ENCODE measurements at regions not wholly inside any gene's neighbourhood (a gene's known extent, or its start where the extent isn't known, plus 50 kb on each side); places are given as distances from the start of the nearest gene placed in this dataset.

DNA sequence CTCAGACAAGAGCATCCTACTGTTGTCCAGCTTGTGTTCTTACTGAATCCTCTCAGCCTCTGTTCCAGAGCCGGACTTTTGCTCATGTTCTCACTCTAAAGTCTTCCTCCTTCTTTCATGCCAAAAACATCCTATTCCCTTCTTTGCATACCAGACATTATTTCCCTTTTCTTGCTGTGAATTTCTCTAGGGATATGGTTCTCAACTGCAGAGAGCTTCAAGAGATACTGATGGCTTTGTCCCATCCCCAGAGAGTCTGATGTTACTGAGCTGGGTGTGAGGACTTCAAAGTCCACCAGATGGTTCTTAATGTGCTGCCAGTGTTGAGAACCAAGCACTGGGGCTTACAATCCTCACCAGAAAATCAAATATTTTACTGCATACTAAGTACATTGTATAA is 98.6 kb upstream of the FER start:
- DNase-seq: no peak

- DNase-seq: peak; percentile 70
These were observed 105.4 kb upstream of the FER start for GRCh38 chr5:108642170-108642906.

DNA sequence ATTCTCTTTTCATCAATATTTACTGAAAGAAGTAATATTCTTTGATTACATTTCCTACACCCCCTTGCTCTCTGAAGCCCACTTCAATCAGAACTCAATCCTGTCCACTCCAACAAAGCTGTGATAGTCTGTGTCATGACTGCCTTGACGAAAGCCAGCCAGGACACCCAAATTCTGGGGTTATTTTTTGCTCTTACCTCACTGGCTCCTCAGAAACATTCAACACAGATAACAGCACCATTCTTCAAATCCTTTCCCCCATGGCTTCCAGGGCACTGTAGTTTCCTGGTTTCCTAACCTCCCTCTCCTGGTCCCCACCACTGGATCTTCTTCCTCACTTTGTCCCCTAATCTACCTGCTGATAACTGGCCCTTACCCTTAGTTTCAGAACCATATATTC is 106.1 kb upstream of the FER start:
- DNase-seq: no peak

DNA sequence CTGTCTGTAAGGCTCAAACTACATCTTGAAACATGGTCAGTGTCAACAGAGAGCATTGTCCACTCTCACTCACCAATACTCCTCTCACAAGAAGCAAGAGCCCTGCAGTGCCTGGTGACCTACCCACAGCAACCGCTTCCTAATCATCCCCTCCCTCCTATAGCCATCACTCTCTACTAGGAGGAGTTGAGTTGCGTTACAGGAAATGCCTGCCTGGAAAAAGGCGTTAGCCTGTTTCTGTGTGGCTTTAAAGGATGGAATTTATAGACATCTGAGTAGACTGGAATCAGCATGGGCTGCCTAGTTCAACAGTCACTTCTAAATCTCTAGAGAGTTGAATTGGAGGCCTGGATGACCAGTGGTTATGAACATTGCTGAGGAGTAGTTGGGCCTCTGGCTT is 108.3 kb upstream of the FER start:
- no peak for DNase-seq

GRCh38 chr5:108638021-108638420 is 109.7 kb upstream of the FER start:
- DNase-seq: no peak

DNA sequence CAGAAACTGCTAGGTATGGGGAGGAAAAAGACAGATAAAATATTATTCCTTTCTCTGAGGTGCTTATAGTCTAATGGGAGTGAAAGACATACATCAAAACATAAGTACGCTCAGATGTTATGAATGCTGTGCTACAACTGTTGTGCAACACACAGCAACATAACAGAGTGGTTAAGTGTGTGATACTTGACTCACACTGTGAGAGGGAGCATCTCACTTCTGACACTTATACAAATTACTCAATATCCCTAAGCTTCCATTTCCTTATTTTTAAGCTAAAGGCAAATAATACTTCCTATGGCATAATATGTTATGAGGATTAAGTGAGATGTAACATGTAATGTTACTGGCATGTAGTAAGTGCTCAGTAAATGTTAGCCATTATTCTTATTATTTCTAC is 110.6 kb upstream of the FER start:
- no peak for DNase-seq

DNA sequence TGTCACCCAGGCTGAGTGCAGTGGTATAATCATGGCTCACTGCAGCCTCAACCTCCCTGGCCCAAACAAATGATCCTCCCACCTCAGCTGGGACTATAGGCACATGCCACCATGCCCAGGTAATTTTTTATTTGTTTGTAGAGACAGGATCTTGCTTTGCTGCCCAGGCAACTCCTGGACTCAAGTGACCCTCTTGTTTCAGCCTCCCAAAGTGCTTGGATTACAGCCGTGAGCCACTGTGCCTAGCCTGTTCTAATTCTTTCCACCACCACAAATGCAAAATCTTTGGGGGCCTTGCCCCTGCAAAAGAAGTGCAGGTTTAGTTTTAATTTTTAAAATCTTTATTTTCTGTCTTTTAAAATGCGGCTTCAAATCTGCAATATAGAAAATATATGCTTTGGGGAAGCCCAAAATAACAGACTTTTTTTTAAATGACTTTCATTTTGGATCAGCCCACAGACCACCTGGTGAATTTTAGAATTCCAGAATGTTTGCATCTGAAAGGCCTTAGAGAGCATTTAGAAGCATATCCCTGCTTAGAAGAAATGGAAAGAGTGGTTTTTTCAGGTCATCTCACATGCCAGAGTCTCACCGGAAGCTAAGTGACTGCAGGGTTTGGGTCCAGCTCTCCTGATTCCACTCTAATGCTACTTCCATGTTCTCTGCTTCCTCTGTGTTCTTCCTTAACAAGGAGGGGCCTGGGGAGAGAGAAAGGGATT is 111.4 kb upstream of the FER start:
- DNase-seq: no peak

- DNase-seq: no peak
These were observed 112.9 kb upstream of the FER start for GRCh38 chr5:108634617-108635288.

- DNase-seq: no peak
These were observed 113.6 kb upstream of the FER start for GRCh38 chr5:108634010-108634616.

DNA sequence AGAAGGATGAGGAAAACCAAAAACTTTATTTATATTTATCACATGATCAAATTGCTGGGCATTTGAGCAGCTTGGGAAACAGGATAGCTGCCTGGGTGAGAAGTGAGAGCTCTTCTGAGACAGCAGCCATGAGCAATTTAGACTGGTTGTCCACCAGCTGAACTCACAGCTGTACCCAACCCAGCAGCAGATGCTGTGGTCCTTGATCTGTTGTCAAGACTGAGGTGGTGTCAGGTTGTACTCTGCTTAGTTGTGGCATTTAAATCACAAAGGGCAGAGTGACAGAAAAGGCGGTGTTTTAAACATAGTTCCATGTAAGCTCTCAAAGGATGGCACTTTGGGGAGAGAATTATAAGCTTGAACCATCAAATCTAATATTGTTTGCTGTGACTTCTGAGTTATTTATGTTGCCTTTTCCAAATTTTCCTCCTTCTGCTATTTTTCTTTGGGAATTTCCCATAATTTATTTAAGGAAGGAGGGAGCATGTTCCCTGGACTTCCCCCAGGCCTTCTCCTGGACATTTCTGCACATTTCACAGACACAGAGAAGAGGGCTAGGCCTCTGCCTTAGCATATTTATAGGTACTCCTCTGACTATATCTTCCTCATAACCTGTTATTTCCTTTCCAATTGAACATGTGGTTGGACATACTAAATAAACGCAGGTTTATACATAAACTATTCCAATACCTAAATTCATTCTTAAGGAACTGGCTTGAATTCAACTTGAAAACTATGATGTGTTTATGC is 117.7 kb upstream of the FER start:
- DNase-seq: no peak

DNA sequence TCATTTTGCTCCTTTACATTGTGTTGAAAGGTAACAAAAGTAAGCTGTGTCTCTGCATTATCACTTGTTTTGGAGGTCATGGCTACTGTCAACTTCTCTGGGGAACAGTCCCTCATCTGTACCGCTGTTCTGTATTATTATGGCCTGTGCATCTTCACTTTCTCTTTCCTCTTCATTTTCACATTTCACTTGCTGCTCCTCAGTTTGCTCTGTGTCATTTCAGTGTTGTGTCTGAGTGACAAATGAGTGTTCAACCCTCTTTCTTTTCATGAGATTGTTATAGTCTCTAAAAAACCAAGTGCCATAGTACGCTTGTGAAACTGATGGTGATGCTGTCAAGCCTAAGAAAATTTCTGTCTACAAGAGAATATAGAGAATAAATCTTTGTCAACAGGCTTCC is 122.0 kb upstream of the FER start:
- no peak for DNase-seq

DNA sequence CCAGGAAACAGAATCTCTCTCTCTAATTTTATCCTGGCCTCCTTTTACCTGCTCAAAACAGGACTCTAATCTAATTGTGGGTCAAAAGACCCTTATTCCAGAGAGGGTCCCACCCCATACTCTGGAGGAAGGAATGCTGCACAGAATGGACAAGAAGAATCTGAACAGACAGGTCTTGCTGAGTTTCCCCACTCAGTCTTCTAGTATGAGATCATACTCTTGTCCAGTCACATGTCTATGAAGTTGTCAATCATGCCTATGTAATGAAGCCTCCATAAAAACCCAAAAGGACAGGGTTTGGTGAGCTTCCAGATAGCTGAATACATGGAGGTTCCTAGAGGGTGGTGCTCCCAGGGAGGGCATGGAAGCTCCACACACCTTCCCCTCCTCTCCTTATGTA is 123.9 kb upstream of the FER start:
- no peak for DNase-seq

- no peak for DNase-seq
These were observed 127.2 kb upstream of the FER start for GRCh38 chr5:108620516-108620915.

- DNase-seq: no peak
These were observed 127.9 kb upstream of the FER start for GRCh38 chr5:108619815-108620214.

DNA sequence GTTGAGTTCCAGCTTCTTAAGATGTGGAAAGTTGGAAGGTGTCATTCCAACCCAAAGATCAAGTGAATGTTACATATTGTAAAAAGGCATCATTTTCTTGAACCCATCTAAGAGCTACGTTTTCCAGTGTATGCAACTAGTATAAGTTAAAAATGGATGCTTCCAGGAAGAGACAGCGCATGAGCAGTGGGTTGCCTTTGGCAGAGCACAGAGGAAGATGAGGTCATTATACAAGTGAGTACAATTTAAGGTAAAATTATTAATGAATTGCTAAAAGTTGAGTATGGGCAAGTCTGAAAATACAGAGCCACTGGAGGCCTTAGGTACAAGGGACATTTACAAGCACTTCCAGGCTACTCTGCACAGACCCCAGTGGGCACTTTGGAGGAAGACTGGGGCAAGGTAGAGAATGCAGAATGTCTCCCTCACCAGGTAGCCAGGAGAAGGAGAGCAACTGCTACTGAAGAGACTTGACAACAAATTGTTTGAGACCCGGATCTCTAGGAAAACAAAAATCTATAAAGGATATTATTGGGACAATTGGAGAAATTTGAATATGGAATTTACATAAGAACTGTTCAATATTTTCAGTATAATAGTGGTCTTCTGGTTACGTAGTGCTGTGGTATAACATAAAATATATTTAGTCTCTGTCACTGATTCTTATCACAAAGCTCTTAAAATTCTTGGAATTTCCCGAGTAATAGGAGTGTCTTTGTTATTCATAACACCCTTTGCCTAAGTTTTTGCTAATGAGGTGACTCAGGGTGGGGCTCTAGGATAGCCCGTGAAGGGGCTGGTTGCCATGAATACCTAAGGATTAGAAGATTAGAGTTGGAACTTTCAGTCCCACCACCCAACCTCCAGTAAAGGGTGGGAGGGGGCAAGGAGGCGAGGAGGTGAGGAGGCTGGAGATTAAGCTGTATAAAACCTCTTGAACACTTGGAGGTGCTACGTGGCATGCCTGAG is 129.9 kb upstream of the FER start:
- no peak for DNase-seq

DNA sequence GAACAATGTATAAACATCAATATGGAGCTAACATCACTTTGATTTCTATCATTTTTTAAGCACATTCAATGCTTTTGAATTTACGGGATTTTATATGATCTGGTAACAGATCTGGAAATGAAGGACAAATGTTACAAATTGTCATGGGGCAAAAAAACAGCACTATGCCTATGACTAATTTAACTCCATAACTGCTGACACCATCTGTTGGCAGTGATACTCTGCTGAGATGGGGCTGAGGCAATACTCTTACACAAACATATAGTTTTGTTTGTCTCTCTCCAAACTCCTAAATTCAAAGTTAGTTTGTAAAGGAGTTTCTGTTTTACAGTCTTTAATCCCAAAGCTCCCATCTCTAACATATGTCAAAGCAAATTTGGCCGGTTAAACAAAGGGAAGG is 132.5 kb upstream of the FER start:
- no peak for DNase-seq

DNA sequence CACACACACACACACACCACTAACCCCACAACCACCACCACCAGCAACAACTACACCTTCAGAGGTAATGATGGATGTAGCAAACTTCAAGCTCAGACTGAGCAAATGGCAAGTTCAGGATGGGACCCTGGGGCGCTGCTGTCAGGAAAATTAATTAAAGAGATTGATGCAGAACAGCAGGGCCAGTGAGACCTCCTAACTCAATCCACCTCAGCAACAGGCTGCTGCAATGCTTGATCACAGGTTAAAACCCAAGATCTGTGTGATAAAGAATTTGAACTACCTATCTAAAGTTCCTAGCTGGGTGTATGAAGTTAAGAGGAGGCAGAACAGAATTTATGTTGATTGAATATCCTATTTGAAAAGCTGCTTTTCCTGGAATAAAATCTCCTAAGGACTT is 140.3 kb upstream of the FER start:
- DNase-seq: no peak

GRCh38 chr5:108606185-108606584 is 141.5 kb upstream of the FER start:
- DNase-seq: no peak

GRCh38 chr5:108602830-108603229 is 144.9 kb upstream of the FER start:
- no peak for DNase-seq

DNA sequence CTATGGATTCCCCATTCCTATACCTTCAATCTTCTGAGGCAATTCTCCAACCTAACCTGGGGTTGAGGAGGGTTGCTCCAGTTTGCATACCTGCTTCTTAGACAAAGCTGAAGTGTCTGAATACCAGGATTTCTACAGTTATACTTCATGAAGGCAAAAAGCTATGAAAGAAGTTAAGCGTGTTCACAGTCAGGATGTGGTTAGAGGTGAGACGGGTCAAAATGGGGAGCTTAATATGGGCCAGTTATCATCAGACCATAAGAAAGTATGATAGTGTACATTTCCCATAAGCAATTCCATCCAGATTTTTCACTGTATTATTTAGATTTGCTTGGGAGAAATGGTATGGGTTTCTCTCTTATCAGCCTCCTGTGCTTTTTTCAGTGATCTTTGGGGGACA is 156.9 kb upstream of the FER start:
- DNase-seq: no peak

- DNase-seq: no peak
These were observed 159.4 kb upstream of the FER start for GRCh38 chr5:108588323-108588722.

DNA sequence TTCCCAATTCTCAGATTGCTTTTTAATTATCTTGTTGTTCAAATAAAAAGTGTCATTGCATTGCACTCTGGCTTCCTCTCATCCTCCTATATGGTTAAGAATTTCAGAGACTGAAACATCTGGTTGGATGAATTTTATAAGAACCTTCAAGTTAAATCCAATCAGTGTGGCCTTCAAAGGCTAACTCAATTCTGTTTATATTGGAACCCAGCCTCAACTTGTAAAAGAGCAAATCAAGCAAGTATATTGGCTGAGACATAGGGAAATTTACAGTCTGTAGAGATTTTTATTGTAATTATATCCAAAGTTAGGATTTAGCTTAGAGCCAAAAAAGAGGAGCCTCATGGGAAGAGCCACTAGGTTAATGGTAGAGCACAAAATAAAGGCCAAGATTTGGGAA is 159.9 kb upstream of the FER start:
- DNase-seq: no peak

Data from activated CD4-positive, alpha-beta T cell treated with anti-CD3 and anti-CD28 coated beads, Interleukin-2, Interleukin-6, amounts not matched to agents 100 ng/mL and 50 ng/mL, durations not matched to agents 16 hours and 8 hours (primary cell).